GM23338 (cell line): ENCODE measurements at regions not wholly inside any gene's neighbourhood (a gene's known extent, or its start where the extent isn't known, plus 50 kb on each side); places are given as distances from the start of the nearest gene placed in this dataset.

Experiments used
- ATAC-seq: fragments of 200-7000 bp; cut with Tn5 transposase; 3 replicates; pipeline ENCODE4 v1.9.1; 2020
- DNase-seq: peaks from one replicate; pipeline ENCODE4 v3.0.0-alpha.2; 2015; ENCODE audit warnings: low spot score
- H2AFZ ChIP-seq: fragments of 200-600 bp; sonication (generic); 2 replicates; pipeline ENCODE4 v1.8.0; 2016; ENCODE audit warnings: antibody characterized with exemption, mild to moderate bottlenecking, moderate library complexity
- H3F3A ChIP-seq: fragments of 200-600 bp; sonication (generic); replicated peaks from 2 replicates; pipeline ENCODE4 v1.8.0; 2017; ENCODE audit warnings: antibody characterized with exemption, mixed run types, low read depth
- H3K27ac ChIP-seq: fragments of 200-600 bp; sonication (generic); 2 replicates; pipeline ENCODE4 v1.6.1; 2016; ENCODE audit warnings: low read depth
- H3K27me3 ChIP-seq: fragments of 200-600 bp; sonication (generic); 2 replicates; pipeline ENCODE4 v1.8.0; 2016; ENCODE audit warnings: mild to moderate bottlenecking, mixed run types, moderate library complexity; ENCODE audit not compliant: insufficient read depth
- H3K36me3 ChIP-seq: fragments of 200-600 bp; sonication (generic); 2 replicates; pipeline ENCODE4 v1.8.0; 2016; ENCODE audit warnings: mild to moderate bottlenecking; ENCODE audit not compliant: insufficient read depth
- H3K4me1 ChIP-seq: fragments of 200-600 bp; sonication (generic); 2 replicates; pipeline ENCODE4 v1.8.0; 2016; ENCODE audit warnings: mild to moderate bottlenecking, moderate library complexity; ENCODE audit not compliant: insufficient read depth
- H3K4me2 ChIP-seq: fragments of 200-600 bp; sonication (generic); 2 replicates; pipeline ENCODE4 v1.7.1; 2017; ENCODE audit warnings: mixed run types
- H3K4me3 ChIP-seq: fragments of 200-600 bp; sonication (generic); 2 replicates; pipeline ENCODE4 v1.6.1; 2016; ENCODE audit warnings: mixed run types
- H3K79me2 ChIP-seq: fragments of 200-600 bp; sonication (generic); replicated peaks from 2 replicates; pipeline ENCODE4 v1.8.0; 2017; ENCODE audit warnings: mild to moderate bottlenecking; ENCODE audit not compliant: insufficient read depth
- H3K9me2 ChIP-seq: fragments of 200-600 bp; sonication (generic); 2 replicates; pipeline ENCODE4 v1.8.0; 2017; ENCODE audit not compliant: insufficient read depth
- H4K20me1 ChIP-seq: fragments of 200-600 bp; sonication (generic); replicated peaks from 2 replicates; pipeline ENCODE4 v1.8.0; 2017; ENCODE audit warnings: mild to moderate bottlenecking; ENCODE audit not compliant: insufficient read depth
- H3K27ac Mint-ChIP-seq: 2 replicates; pipeline ENCODE4 v1.8.0; 2020; ENCODE audit warnings: inconsistent platforms, mild to moderate bottlenecking, moderate library complexity, mixed read lengths
- H3K27me3 Mint-ChIP-seq: 3 replicates; pipeline ENCODE4 v1.8.0; 2022; ENCODE audit warnings: low read depth, mild to moderate bottlenecking, moderate library complexity, mixed read lengths, inconsistent platforms; ENCODE audit not compliant: insufficient read depth, poor library complexity
- H3K36me3 Mint-ChIP-seq: 3 replicates; pipeline ENCODE4 v1.8.0; 2021; ENCODE audit warnings: low read depth, mild to moderate bottlenecking, inconsistent platforms, moderate library complexity, mixed read lengths
- H3K4me1 Mint-ChIP-seq: 3 replicates; pipeline ENCODE4 v1.8.0; 2020; ENCODE audit warnings: mild to moderate bottlenecking, inconsistent platforms, mixed read lengths
- H3K4me3 Mint-ChIP-seq: 3 replicates; pipeline ENCODE4 v1.8.0; 2021; ENCODE audit warnings: moderate library complexity, mild to moderate bottlenecking, inconsistent platforms, mixed read lengths
- H3K9me3 Mint-ChIP-seq: 3 replicates; pipeline ENCODE4 v1.8.0; 2020; ENCODE audit warnings: moderate library complexity, mild to moderate bottlenecking, inconsistent platforms, mixed read lengths
- CREB1 ChIP-seq: fragments of 250-450 bp; sonication (Bioruptor Pico); IDR thresholded peaks from 2 replicates; pipeline ENCODE4 v1.5.0; 2020; ENCODE audit warnings: low read depth, mild to moderate bottlenecking, moderate library complexity
- EZH2 ChIP-seq: fragments of 200-600 bp; sonication (generic); IDR thresholded peaks from one replicate; pipeline ENCODE4 v1.8.0; 2017; ENCODE audit warnings: antibody characterized with exemption, mild to moderate bottlenecking, low read depth; ENCODE audit not compliant: unreplicated experiment
- EZH2phosphoT487 ChIP-seq: fragments of 200-600 bp; sonication (generic); IDR thresholded peaks from one replicate; pipeline ENCODE4 v1.8.1; 2018; ENCODE audit warnings: antibody characterized with exemption; ENCODE audit not compliant: unreplicated experiment
- JUNB ChIP-seq: IDR thresholded peaks from one replicate; pipeline ENCODE4 v1.6.1; 2016; ENCODE audit warnings: antibody characterized with exemption; ENCODE audit not compliant: unreplicated experiment
- NANOG ChIP-seq: IDR thresholded peaks from 2 replicates; pipeline ENCODE4 v1.6.1; 2016; ENCODE audit warnings: antibody characterized with exemption, borderline replicate concordance
- POLR2AphosphoS5 ChIP-seq: IDR thresholded peaks from 2 replicates; pipeline ENCODE4 v1.6.1; 2016; ENCODE audit warnings: antibody characterized with exemption, low read depth
- REST ChIP-seq: IDR thresholded peaks from one replicate; pipeline ENCODE4 v1.6.1; 2018; ENCODE audit warnings: antibody characterized with exemption; ENCODE audit not compliant: unreplicated experiment
- STAT1 ChIP-seq: IDR thresholded peaks from one replicate; pipeline ENCODE4 v1.6.1; 2016; ENCODE audit warnings: antibody characterized with exemption; ENCODE audit not compliant: unreplicated experiment
- ZNF114 ChIP-seq: fragments of 250-450 bp; sonication (Bioruptor Pico); IDR thresholded peaks from 2 replicates; pipeline ENCODE4 v1.5.0; 2020; ENCODE audit warnings: mild to moderate bottlenecking, moderate library complexity
- ZNF331 ChIP-seq: fragments of 250-450 bp; sonication (Bioruptor Pico); IDR thresholded peaks from 2 replicates; pipeline ENCODE4 v1.5.0; 2020; ENCODE audit warnings: low read depth, mild to moderate bottlenecking, moderate library complexity
- TF ChIP-seq, protein P1 (sequence below), 2 experiments: fragments of 200-600 bp in 1 of 2; sonication (generic) in 1 of 2; conservative IDR thresholded peaks; 2 replicates each; pipeline versions ENCODE4 v1.5.1 to v1.6.1; 2016 to 2017; ENCODE audit warnings: antibody characterized with exemption in 2 of 2, low read depth in 2 of 2, mild to moderate bottlenecking in 2 of 2, moderate library complexity in 1 of 2
- TF ChIP-seq, protein P2 (sequence below): fragments of 250-450 bp; sonication (Bioruptor Pico); IDR thresholded peaks from 2 replicates; pipeline ENCODE4 v1.5.0; 2020; ENCODE audit warnings: mild to moderate bottlenecking, moderate library complexity
- TF ChIP-seq, protein P3 (sequence below): IDR thresholded peaks from 2 replicates; pipeline ENCODE4 v1.6.1; 2016; ENCODE audit warnings: antibody characterized with exemption

GRCh38 chr3:4052706-4053105, 250.5 kb upstream of the SETMAR start:
- peaks cover 68% of the 10 kb centered on the region for H3K9me3 Mint-ChIP-seq
- Histone ChIP-seq H3K4me2 (no peak overlapping the region), H3K9me2 (no peaks in the 10 kb centered on the region), H2AFZ (no peak overlapping the region), H4K20me1 (no peaks in the 10 kb centered on the region), H3F3A (no peaks in the 10 kb centered on the region), H3K27ac (no peak overlapping the region), H3K27me3 (no peaks in the 10 kb centered on the region), H3K4me3 (no peak overlapping the region), H3K36me3 (no peaks in the 10 kb centered on the region), H3K4me1 (no peaks in the 10 kb centered on the region), H3K79me2 (no peaks in the 10 kb centered on the region)
- DNase-seq (no peak), ATAC-seq (no peak)
- no peak overlapping the region for H3K4me3 Mint-ChIP-seq
- no peaks in the 10 kb centered on the region for H3K4me1 Mint-ChIP-seq
- no peak for TF ChIP-seq ZNF114 (CRISPR knock-in tag)
- TF ChIP-seq, protein P1, sequence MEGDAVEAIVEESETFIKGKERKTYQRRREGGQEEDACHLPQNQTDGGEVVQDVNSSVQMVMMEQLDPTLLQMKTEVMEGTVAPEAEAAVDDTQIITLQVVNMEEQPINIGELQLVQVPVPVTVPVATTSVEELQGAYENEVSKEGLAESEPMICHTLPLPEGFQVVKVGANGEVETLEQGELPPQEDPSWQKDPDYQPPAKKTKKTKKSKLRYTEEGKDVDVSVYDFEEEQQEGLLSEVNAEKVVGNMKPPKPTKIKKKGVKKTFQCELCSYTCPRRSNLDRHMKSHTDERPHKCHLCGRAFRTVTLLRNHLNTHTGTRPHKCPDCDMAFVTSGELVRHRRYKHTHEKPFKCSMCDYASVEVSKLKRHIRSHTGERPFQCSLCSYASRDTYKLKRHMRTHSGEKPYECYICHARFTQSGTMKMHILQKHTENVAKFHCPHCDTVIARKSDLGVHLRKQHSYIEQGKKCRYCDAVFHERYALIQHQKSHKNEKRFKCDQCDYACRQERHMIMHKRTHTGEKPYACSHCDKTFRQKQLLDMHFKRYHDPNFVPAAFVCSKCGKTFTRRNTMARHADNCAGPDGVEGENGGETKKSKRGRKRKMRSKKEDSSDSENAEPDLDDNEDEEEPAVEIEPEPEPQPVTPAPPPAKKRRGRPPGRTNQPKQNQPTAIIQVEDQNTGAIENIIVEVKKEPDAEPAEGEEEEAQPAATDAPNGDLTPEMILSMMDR (conservative IDR thresholded peaks at IDR 0.05; ENCODE audit: low read depth in 2 of 2), result no peak
- TF ChIP-seq, protein P2, sequence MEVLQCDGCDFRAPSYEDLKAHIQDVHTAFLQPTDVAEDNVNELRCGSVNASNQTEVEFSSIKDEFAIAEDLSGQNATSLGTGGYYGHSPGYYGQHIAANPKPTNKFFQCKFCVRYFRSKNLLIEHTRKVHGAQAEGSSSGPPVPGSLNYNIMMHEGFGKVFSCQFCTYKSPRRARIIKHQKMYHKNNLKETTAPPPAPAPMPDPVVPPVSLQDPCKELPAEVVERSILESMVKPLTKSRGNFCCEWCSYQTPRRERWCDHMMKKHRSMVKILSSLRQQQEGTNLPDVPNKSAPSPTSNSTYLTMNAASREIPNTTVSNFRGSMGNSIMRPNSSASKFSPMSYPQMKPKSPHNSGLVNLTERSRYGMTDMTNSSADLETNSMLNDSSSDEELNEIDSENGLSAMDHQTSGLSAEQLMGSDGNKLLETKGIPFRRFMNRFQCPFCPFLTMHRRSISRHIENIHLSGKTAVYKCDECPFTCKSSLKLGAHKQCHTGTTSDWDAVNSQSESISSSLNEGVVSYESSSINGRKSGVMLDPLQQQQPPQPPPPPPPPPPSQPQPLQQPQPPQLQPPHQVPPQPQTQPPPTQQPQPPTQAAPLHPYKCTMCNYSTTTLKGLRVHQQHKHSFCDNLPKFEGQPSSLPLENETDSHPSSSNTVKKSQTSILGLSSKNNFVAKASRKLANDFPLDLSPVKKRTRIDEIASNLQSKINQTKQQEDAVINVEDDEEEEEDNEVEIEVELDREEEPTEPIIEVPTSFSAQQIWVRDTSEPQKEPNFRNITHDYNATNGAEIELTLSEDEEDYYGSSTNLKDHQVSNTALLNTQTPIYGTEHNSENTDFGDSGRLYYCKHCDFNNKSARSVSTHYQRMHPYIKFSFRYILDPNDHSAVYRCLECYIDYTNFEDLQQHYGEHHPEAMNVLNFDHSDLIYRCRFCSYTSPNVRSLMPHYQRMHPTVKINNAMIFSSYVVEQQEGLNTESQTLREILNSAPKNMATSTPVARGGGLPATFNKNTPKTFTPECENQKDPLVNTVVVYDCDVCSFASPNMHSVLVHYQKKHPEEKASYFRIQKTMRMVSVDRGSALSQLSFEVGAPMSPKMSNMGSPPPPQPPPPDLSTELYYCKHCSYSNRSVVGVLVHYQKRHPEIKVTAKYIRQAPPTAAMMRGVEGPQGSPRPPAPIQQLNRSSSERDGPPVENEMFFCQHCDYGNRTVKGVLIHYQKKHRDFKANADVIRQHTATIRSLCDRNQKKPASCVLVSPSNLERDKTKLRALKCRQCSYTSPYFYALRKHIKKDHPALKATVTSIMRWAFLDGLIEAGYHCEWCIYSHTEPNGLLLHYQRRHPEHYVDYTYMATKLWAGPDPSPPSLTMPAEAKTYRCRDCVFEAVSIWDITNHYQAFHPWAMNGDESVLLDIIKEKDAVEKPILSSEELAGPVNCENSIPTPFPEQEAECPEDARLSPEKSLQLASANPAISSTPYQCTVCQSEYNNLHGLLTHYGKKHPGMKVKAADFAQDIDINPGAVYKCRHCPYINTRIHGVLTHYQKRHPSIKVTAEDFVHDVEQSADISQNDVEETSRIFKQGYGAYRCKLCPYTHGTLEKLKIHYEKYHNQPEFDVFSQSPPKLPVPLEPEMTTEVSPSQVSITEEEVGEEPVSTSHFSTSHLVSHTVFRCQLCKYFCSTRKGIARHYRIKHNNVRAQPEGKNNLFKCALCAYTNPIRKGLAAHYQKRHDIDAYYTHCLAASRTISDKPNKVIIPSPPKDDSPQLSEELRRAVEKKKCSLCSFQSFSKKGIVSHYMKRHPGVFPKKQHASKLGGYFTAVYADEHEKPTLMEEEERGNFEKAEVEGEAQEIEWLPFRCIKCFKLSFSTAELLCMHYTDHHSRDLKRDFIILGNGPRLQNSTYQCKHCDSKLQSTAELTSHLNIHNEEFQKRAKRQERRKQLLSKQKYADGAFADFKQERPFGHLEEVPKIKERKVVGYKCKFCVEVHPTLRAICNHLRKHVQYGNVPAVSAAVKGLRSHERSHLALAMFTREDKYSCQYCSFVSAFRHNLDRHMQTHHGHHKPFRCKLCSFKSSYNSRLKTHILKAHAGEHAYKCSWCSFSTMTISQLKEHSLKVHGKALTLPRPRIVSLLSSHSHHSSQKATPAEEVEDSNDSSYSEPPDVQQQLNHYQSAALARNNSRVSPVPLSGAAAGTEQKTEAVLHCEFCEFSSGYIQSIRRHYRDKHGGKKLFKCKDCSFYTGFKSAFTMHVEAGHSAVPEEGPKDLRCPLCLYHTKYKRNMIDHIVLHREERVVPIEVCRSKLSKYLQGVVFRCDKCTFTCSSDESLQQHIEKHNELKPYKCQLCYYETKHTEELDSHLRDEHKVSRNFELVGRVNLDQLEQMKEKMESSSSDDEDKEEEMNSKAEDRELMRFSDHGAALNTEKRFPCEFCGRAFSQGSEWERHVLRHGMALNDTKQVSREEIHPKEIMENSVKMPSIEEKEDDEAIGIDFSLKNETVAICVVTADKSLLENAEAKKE (CRISPR knock-in tag), result no peak
- no peak for TF ChIP-seq ZNF331 (CRISPR knock-in tag)
- TF ChIP-seq, protein P3, sequence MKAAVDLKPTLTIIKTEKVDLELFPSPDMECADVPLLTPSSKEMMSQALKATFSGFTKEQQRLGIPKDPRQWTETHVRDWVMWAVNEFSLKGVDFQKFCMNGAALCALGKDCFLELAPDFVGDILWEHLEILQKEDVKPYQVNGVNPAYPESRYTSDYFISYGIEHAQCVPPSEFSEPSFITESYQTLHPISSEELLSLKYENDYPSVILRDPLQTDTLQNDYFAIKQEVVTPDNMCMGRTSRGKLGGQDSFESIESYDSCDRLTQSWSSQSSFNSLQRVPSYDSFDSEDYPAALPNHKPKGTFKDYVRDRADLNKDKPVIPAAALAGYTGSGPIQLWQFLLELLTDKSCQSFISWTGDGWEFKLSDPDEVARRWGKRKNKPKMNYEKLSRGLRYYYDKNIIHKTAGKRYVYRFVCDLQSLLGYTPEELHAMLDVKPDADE, result no peak
- TF ChIP-seq POLR2AphosphoS5, result no peak
- no peak for TF ChIP-seq REST
- no peak for TF ChIP-seq EZH2phosphoT487
- no peak for TF ChIP-seq NANOG
- no peak for TF ChIP-seq CREB1 (CRISPR knock-in tag)
- no peak for TF ChIP-seq STAT1
- TF ChIP-seq JUNB, result no peak
- TF ChIP-seq EZH2, result no peak
- no peak overlapping the region for H3K27ac Mint-ChIP-seq
- no peaks in the 10 kb centered on the region for H3K36me3 Mint-ChIP-seq
- H3K27me3 Mint-ChIP-seq, result no peaks in the 10 kb centered on the region
